IMR-90 (cell line): ENCODE measurements at regions not wholly inside any gene's neighbourhood (a gene's known extent, or its start where the extent isn't known, plus 50 kb on each side); places are given as distances from the start of the nearest gene placed in this dataset.
"Not testable (repeated sequence)": the region's sequence is repeated elsewhere in the genome, so short reads cannot be mapped to it uniquely, and the experiment has no call there.

Experiments
- ATAC-seq: fragments of 200-7000 bp; cut with Tn5 transposase; 2 replicates; pipeline ENCODE4 v1.9.1; 2020; ENCODE audit warnings: low read depth, mild to moderate bottlenecking, moderate library complexity
- BruUV-seq: library from RNA; stranded (reverse); fragments of 400-500 nt; replicated peaks from 2 replicates; lab custom pipeline; 2021; lab: Mats Ljungman, UMichigan
- CTCF ChIA-PET: fragments of 300-600 bp; formaldehyde crosslinking; extraction: SDS; loops from one replicate; lab custom pipeline; 2021; ENCODE audit warnings: antibody characterized with exemption; lab: Yijun Ruan, JAX
- POLR2A ChIA-PET: fragments of 300-600 bp; sonication (Branson Sonifier 250); formaldehyde crosslinking; loops from one replicate; lab custom pipeline; 2022; ENCODE audit warnings: antibody characterized with exemption; ENCODE audit not compliant: unreplicated experiment; lab: Charles Lee
- DNase-seq: peaks from one replicate; pipeline ENCODE4 v3.0.0; 2013
- H2AFZ ChIP-seq: replicated peaks from 2 replicates; pipeline ENCODE3; 2013; ENCODE audit warnings: low read length, mild to moderate bottlenecking; ENCODE audit not compliant: poor library complexity
- H2AK5ac ChIP-seq: 2 replicates; pipeline ENCODE4 v1.6.1; 2013; ENCODE audit warnings: low read depth, low read length, inconsistent platforms
- H2AK9ac ChIP-seq: replicated peaks from 2 replicates; pipeline ENCODE3; 2013; ENCODE audit warnings: mild to moderate bottlenecking, low read depth, low read length, moderate library complexity; ENCODE audit not compliant: poor library complexity
- H2BK120ac ChIP-seq: 2 replicates; pipeline ENCODE4 v1.6.1; 2013; ENCODE audit warnings: low read depth, low read length, inconsistent platforms
- H2BK15ac ChIP-seq: 3 replicates; pipeline ENCODE4 v1.6.1; 2013; ENCODE audit warnings: low read depth, low read length, inconsistent platforms
- H2BK20ac ChIP-seq: 2 replicates; pipeline ENCODE4 v1.6.1; 2013; ENCODE audit warnings: low read depth, mild to moderate bottlenecking, inconsistent platforms, low read length, moderate library complexity
- H2BK5ac ChIP-seq: 2 replicates; pipeline ENCODE4 v1.6.1; 2013; ENCODE audit warnings: mild to moderate bottlenecking, low read depth, low read length, inconsistent platforms; ENCODE audit not compliant: poor library complexity, severe bottlenecking
- H3K14ac ChIP-seq: replicated peaks from 2 replicates; pipeline ENCODE4 v1.6.1; 2013; ENCODE audit warnings: low read depth, low read length, inconsistent platforms
- H3K18ac ChIP-seq: 2 replicates; pipeline ENCODE4 v1.6.1; 2013; ENCODE audit warnings: low read depth, low read length, control low read depth
- H3K23ac ChIP-seq: 2 replicates; pipeline ENCODE4 v1.6.1; 2013; ENCODE audit warnings: low read depth, low read length, inconsistent platforms
- H3K27ac ChIP-seq: 2 replicates; pipeline ENCODE4 v1.5.1; 2013; ENCODE audit warnings: mild to moderate bottlenecking, control low read depth, low read length; ENCODE audit not compliant: insufficient read depth
- H3K27me3 ChIP-seq: 2 replicates; pipeline ENCODE4 v1.6.1; 2013; ENCODE audit warnings: low read length; ENCODE audit not compliant: control insufficient read depth, insufficient read depth
- H3K36me3 ChIP-seq: 2 replicates; pipeline ENCODE4 v1.6.1; 2013; ENCODE audit warnings: low read length, mixed read lengths; ENCODE audit not compliant: control insufficient read depth, insufficient read depth
- H3K4ac ChIP-seq: 2 replicates; pipeline ENCODE4 v1.6.1; 2013; ENCODE audit warnings: low read depth, low read length, inconsistent platforms
- H3K4me1 ChIP-seq: 2 replicates; pipeline ENCODE4 v1.6.1; 2013; ENCODE audit warnings: low read length, mixed read lengths; ENCODE audit not compliant: control insufficient read depth, insufficient read depth
- H3K4me2 ChIP-seq: 2 replicates; pipeline ENCODE4 v1.6.1; 2013; ENCODE audit warnings: low read depth, mild to moderate bottlenecking, control low read depth, low read length, moderate library complexity
- H3K4me3 ChIP-seq: 2 replicates; pipeline ENCODE4 v1.5.1; 2013; ENCODE audit warnings: low read depth, mild to moderate bottlenecking, control low read depth, low read length, moderate library complexity; ENCODE audit not compliant: insufficient read depth
- H3K56ac ChIP-seq: 2 replicates; pipeline ENCODE4 v1.6.1; 2013; ENCODE audit warnings: low read length, inconsistent platforms; ENCODE audit not compliant: insufficient read depth; ENCODE audit errors: extremely low read depth
- H3K79me1 ChIP-seq, 2 experiments: 2 replicates each; pipeline ENCODE4 v1.6.1; 2013; ENCODE audit warnings: low read length in 2 of 2, inconsistent platforms in 1 of 2, low read depth in 1 of 2
- H3K9ac ChIP-seq: 2 replicates; pipeline ENCODE4 v1.6.1; 2013; ENCODE audit warnings: low read depth, low read length, control low read depth
- H3K9me1 ChIP-seq: 2 replicates; pipeline ENCODE4 v1.6.1; 2013; ENCODE audit warnings: low read length, inconsistent platforms; ENCODE audit not compliant: insufficient read depth
- H3K9me3 ChIP-seq: 2 replicates; pipeline ENCODE4 v1.6.1; 2013; ENCODE audit warnings: low read length; ENCODE audit not compliant: control insufficient read depth, insufficient read depth
- H4K20me1 ChIP-seq: 2 replicates; pipeline ENCODE4 v1.6.1; 2013; ENCODE audit warnings: low read length, inconsistent platforms; ENCODE audit not compliant: insufficient read depth
- H4K5ac ChIP-seq: 2 replicates; pipeline ENCODE4 v1.6.1; 2013; ENCODE audit warnings: mild to moderate bottlenecking, low read depth, low read length, control low read depth
- H4K8ac ChIP-seq, 2 experiments: 2 replicates each; pipeline ENCODE4 v1.6.1; 2013; ENCODE audit warnings: low read depth in 2 of 2, low read length in 2 of 2, control low read depth in 1 of 2, inconsistent platforms in 1 of 2
- H4K91ac ChIP-seq: 2 replicates; pipeline ENCODE4 v1.6.1; 2013; ENCODE audit warnings: low read depth, low read length, inconsistent platforms; ENCODE audit not compliant: insufficient read depth
- CEBPB ChIP-seq: IDR thresholded peaks from 2 replicates; pipeline ENCODE4 v1.6.1; 2012; ENCODE audit warnings: low read depth, low read length, improper control_type of control experiment
- WGBS, 2 experiments: methylation state at CpG; one replicate each; pipeline versions ENCODE4 v1.1.5 to v1.1.7; 2013; ENCODE audit warnings: missing lambda C conversion rate in 2 of 2; ENCODE audit not compliant: insufficient read length in 1 of 2; ENCODE audit errors: extremely low coverage in 2 of 2; 5-methylcytosine and 5-hydroxymethylcytosine counted together
- dilution Hi-C: fragments of 300-500 bp; cut with HindIII; formaldehyde crosslinking; loops from one replicate; pipeline ENCODE4 v1.14.3; 2018; ENCODE audit warnings: low sequenced_read_pairs; ENCODE audit not compliant: unreplicated experiment
- in situ Hi-C: fragments of 300-500 bp; cut with MboI; formaldehyde crosslinking; loops from 3 replicates; pipeline ENCODE4 v1.14.3; 2019; ENCODE audit warnings: low sequenced_read_pairs, inconsistent platforms, mixed read lengths
- intact Hi-C: fragments of 100-400 bp; cut with micrococcal nuclease; formaldehyde crosslinking; loops from 2 replicates; pipeline ENCODE4 v1.10.0; 2022

DNA sequence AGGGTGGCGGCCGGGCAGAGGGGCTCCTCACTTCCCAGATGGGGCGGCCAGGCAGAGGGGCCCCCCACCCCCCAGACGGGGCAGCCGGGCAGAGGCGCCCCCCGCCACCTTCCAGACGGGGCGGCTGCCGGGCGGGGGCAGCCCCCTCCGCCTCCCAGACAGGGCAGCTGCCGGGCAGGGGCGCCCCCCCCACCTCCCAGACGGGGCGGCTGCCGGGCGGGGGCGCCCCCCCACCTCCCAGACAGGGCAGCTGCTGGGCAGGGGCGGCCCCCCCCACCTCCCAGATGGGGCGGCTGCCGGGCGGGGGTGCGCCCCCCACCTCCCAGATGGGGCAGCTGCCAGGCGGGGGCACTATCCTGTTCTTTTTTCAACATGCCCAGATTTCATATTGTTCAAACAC lies 78.2 kb upstream of the DST start:
- H3K23ac ChIP-seq: no peak overlapping the region
- H2BK120ac ChIP-seq: no peak overlapping the region
- peaks cover 6% of the 10 kb centered on the region; the same call in 1 of the 2 replicates for H3K4me1 ChIP-seq
- no peak overlapping the region for H2AFZ ChIP-seq
- POLR2A ChIA-PET: no interaction called here
- H3K56ac ChIP-seq: no peak overlapping the region
- no peak overlapping the region for H4K5ac ChIP-seq
- no peak overlapping the region for H4K8ac ChIP-seq
- intact Hi-C loops: no loop called here
- H3K4me3 ChIP-seq: no peak overlapping the region
- no peak overlapping the region for H3K4ac ChIP-seq
- no peak overlapping the region for H3K4me2 ChIP-seq
- peaks cover 5% of the 10 kb centered on the region for H3K9me1 ChIP-seq
- H2BK5ac ChIP-seq: no peak overlapping the region
- ATAC-seq (no peak), DNase-seq (no peak)
- H3K9me3 ChIP-seq: no peaks in the 10 kb centered on the region
- H3K27ac ChIP-seq: no peak overlapping the region
- dilution Hi-C loops: no loop called here
- TF ChIP-seq CEBPB: no peak
- no peak overlapping the region for H2BK15ac ChIP-seq
- no peaks in the 10 kb centered on the region for H3K27me3 ChIP-seq
- H2BK20ac ChIP-seq: no peak overlapping the region
- BruUV-seq: no TSS peak
- H3K14ac ChIP-seq: no peak overlapping the region
- CTCF ChIA-PET: no interaction called here
- H2AK9ac ChIP-seq: no peak overlapping the region
- no CpG with 5 or more reads among the region's 25 CpGs for WGBS, 2 experiments
- peaks cover 16 to 61% of the 10 kb centered on the region in 2 experiments; a peak in 3 of 4 replicates for H3K79me1 ChIP-seq
- no peak overlapping the region for H3K9ac ChIP-seq
- no peak overlapping the region for H4K91ac ChIP-seq
- H2AK5ac ChIP-seq: no peak overlapping the region
- H4K20me1 ChIP-seq: peaks cover 10% of the 10 kb centered on the region; the same call in 1 of the 2 replicates
- in situ Hi-C loops: no loop called here
- H3K18ac ChIP-seq: no peak overlapping the region
- no peaks in the 10 kb centered on the region for H3K36me3 ChIP-seq

DNA sequence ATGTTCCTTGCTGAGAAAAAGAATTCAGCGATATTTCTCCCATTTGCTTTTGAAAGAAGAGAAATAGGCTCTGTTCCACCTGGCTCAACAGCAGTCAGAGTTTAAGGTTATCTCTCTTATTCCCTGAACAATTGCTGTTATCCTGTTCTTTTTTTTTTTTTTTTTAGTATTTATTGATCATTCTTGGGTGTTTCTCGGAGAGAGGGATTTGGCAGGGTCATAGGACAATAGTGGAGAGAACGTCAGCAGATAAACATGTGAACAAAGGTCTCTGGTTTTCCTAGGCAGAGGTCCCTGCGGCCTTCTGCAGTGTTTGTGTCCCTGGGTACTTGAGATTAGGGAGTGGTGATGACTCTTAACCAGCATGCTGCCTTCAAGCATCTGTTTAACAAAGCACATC lies 77.5 kb upstream of the DST start:
- dilution Hi-C loops, H3K4ac ChIP-seq, intact Hi-C loops, DNase-seq, H3K9me1 ChIP-seq, H2BK5ac ChIP-seq, POLR2A ChIA-PET, CTCF ChIA-PET, H3K27ac ChIP-seq, H3K4me3 ChIP-seq, H2AFZ ChIP-seq, H4K5ac ChIP-seq, H2BK20ac ChIP-seq, in situ Hi-C loops, H3K4me2 ChIP-seq, BruUV-seq, ATAC-seq, H2BK15ac ChIP-seq, H4K8ac ChIP-seq, H3K36me3 ChIP-seq, H4K91ac ChIP-seq, H2AK5ac ChIP-seq, H3K23ac ChIP-seq, H3K14ac ChIP-seq, H3K9ac ChIP-seq, H3K18ac ChIP-seq, H3K27me3 ChIP-seq, H3K9me3 ChIP-seq, H2AK9ac ChIP-seq, H3K56ac ChIP-seq, H2BK120ac ChIP-seq: not testable (repeated sequence)
- Histone ChIP-seq H4K20me1 (peaks cover 13% of the 10 kb centered on the region; the same call in 1 of the 2 replicates), H3K79me1 (peaks cover 15 to 62% of the 10 kb centered on the region in 2 experiments; a peak in 3 of 4 replicates), H3K4me1 (peaks cover 11% of the 10 kb centered on the region)
- WGBS, 2 experiments: no CpG with 5 or more reads among the region's 4 CpGs
